ENCODE measurements at regions not wholly inside any gene's neighbourhood (a gene's known extent, or its start where the extent isn't known, plus 50 kb on each side); places are given as distances from the start of the nearest gene placed in this dataset.

DNA sequence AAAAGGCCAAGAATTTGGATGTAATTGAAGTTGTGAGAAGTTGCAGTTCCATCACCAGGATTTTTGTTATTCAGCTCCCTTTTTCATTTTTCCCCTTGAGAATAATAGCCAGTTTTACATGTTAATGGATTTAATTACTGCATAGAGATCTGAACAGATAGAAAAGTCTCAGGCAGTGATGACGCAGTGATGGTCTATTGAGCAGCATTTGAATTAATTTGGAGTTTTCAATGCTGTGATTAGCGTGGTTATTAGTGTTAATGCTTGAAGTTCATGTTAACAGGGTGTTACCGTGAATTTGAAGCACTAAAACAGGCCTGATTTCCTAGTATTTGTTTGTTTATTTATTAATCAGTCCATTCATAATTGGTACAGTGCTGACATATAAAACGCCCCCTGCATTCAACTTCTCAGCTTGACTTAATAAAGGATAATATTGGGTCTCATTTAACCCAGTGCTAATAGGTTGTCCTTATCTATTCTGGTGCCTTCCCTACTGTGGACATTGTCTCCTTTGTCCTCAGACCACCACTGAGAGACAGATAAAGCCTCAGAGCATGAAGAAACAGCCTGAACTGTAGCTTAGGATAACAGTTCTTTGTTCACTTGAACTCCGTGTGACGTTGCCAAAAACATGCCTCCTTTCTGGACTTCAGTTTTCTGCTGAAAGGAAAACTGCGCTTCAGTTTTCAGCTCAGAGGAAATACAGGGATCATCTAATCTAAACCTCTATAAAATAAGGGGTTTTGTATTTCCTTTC, 82.4 kb downstream of the RTP4 start:
- 86% methylated on average over 7 of the region's 7 CpGs; no CpG with 5 or more reads in 1 of the 2 experiments for WGBS, 2 experiments (ENCODE audit: extremely low coverage in 1 of 2, insufficient coverage in 1 of 2, insufficient read length in 1 of 2, insufficient replicate concordance in 2 of 2, low coverage in 1 of 2, low lambda C conversion rate in 2 of 2, missing lambda C conversion rate in 1 of 2)
- no peak overlapping the region for H3K4me2 ChIP-seq (ENCODE audit: insufficient read depth in 1 of 2, low read depth in 2 of 2, low read length in 2 of 2)
- no peaks in the 10 kb centered on the region for H4K20me1 ChIP-seq (replicated peaks in 1 of 2; ENCODE audit: control insufficient read depth in 1 of 2, insufficient read depth in 2 of 2, low read length in 2 of 2)
- no peak overlapping the region for H3K4ac ChIP-seq (replicated peaks; ENCODE audit: insufficient read length, low read depth, low read length)
- no peak for TF ChIP-seq SIX5 (IDR thresholded peaks at IDR 0.05; ENCODE audit: low read depth, low read length)
- no peak for TF ChIP-seq KDM5A (IDR thresholded peaks at IDR 0.05; ENCODE audit: low read length)
- TF ChIP-seq CBX5 (IDR thresholded peaks at IDR 0.05; ENCODE audit: low read depth, low read length) = no peak
- TF ChIP-seq, protein P1, sequence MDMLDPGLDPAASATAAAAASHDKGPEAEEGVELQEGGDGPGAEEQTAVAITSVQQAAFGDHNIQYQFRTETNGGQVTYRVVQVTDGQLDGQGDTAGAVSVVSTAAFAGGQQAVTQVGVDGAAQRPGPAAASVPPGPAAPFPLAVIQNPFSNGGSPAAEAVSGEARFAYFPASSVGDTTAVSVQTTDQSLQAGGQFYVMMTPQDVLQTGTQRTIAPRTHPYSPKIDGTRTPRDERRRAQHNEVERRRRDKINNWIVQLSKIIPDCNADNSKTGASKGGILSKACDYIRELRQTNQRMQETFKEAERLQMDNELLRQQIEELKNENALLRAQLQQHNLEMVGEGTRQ (IDR thresholded peaks at IDR 0.05; ENCODE audit: low read length) = no peak
- no peak for TF ChIP-seq CHD1 (IDR thresholded peaks at IDR 0.05; ENCODE audit: low read depth, low read length)
- TF ChIP-seq, protein P2, sequence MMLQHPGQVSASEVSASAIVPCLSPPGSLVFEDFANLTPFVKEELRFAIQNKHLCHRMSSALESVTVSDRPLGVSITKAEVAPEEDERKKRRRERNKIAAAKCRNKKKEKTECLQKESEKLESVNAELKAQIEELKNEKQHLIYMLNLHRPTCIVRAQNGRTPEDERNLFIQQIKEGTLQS (IDR thresholded peaks at IDR 0.05; ENCODE audit: insufficient read depth, low read depth, low read length) = no peak
- no peak for TF ChIP-seq CEBPB (IDR thresholded peaks at IDR 0.05; ENCODE audit: low read depth, low read length)
- no peak for TF ChIP-seq TBP (IDR thresholded peaks at IDR 0.05; ENCODE audit: low read depth, low read length)
- H3K27ac ChIP-seq (ENCODE audit: low read depth, low read length) = no peak overlapping the region
- no peak overlapping the region for H3K4me3 ChIP-seq (ENCODE audit: extremely low read depth in 1 of 4, insufficient read depth in 2 of 4, low read depth in 3 of 4, low read length in 4 of 4)
- DNase-seq (ENCODE audit: low read depth in 1 of 2, low spot score in 2 of 2) (no peak), FAIRE-seq (no peak)
- no peak overlapping the region for H2BK12ac ChIP-seq (ENCODE audit: low read depth, low read length)
- no peak overlapping the region for H2BK5ac ChIP-seq (ENCODE audit: low read depth, low read length)
- H2BK20ac ChIP-seq (ENCODE audit: low read length) = no peak overlapping the region
- no peaks in the 10 kb centered on the region for H3K27me3 ChIP-seq (replicated peaks in 1 of 4; ENCODE audit: control insufficient read depth in 3 of 4, extremely low read depth in 1 of 4, insufficient read depth in 3 of 4, low read length in 3 of 4)
- H4K5ac ChIP-seq (ENCODE audit: insufficient read length, low read depth, low read length) = no peak overlapping the region
- peaks cover 0 to 13% (median 4%) of the 10 kb centered on the region in 4 experiments; a peak in 2 of 7 replicates for H3K4me1 ChIP-seq (replicated peaks in 1 of 4; ENCODE audit: control insufficient read depth in 3 of 4, insufficient read depth in 4 of 4, low read length in 3 of 4)
- no peaks in the 10 kb centered on the region for H3K79me1 ChIP-seq (ENCODE audit: low read depth, low read length)
- H3K18ac ChIP-seq (ENCODE audit: extremely low read depth, low read length) = no peak overlapping the region
- H4K91ac ChIP-seq (replicated peaks; ENCODE audit: insufficient read length, low read length) = no peak overlapping the region
- POLR2A ChIA-PET (ENCODE audit: partially characterized antibody) = interaction anchor here (0.7 kb wide), 1 partner anchor 10 kb away, joined by 3 read pairs; no protein-coding TSS in a partner anchor
- H3K9me3 ChIP-seq (ENCODE audit: insufficient read depth in 2 of 2, low read depth in 1 of 2, low read length in 1 of 2) = no peaks in the 10 kb centered on the region
- no peak overlapping the region for H2AK5ac ChIP-seq (ENCODE audit: low read depth, low read length)
- no peak overlapping the region for H2BK15ac ChIP-seq (ENCODE audit: low read length)
- no peak overlapping the region for H3K23ac ChIP-seq (ENCODE audit: insufficient read length)
- H3K56ac ChIP-seq (replicated peaks; ENCODE audit: insufficient read length, low read depth, low read length) = no peak overlapping the region
- no peak overlapping the region for H2BK120ac ChIP-seq (replicated peaks; ENCODE audit: low read depth, low read length)
- H3K79me2 ChIP-seq (ENCODE audit: control insufficient read depth in 1 of 2, insufficient read depth in 2 of 2, low read length in 2 of 2) = no peaks in the 10 kb centered on the region
- H3K36me3 ChIP-seq (ENCODE audit: control insufficient read depth in 2 of 4, insufficient read depth in 4 of 4, low read length in 3 of 4) = no peaks in the 10 kb centered on the region; a peak in 1 of 8 replicates
- H3K23me2 ChIP-seq (ENCODE audit: low read depth, low read length) = no peaks in the 10 kb centered on the region
- H3K9ac ChIP-seq (replicated peaks in 1 of 4; ENCODE audit: extremely low read depth in 1 of 4, low read depth in 3 of 4, low read length in 3 of 4) = no peak overlapping the region
- CTCF ChIA-PET (ENCODE audit: partially characterized antibody) = interaction anchor here (0.7 to 1.4 kb wide), 3 partner anchors 12 to 229 kb away, joined by 3 to 4 read pairs (median 3); no protein-coding TSS in a partner anchor
- H4K8ac ChIP-seq (ENCODE audit: extremely low read depth, insufficient read depth, low read length) = no peak overlapping the region
- H2AFZ ChIP-seq (ENCODE audit: low read length) = peak overlapping the region; percentile 74; the same call in 1 of the 2 replicates
- H3K14ac ChIP-seq (ENCODE audit: insufficient read length) = no peak overlapping the region

Measured in H1 (cell line).